HEK293 (cell line): ENCODE measurements at regions not wholly inside any gene's neighbourhood (a gene's known extent, or its start where the extent isn't known, plus 50 kb on each side); places are given as distances from the start of the nearest gene placed in this dataset.

Experiments used
- BCL11A ChIP-seq: fragments of 450-650 bp; formaldehyde crosslinking; IDR thresholded peaks from 2 replicates; pipeline ENCODE4 v1.5.1; 2016; ENCODE audit warnings: low read depth, missing biosample characterization, missing genetic modification characterization
- TF ChIP-seq, protein P1 (sequence below): fragments of 450-650 bp; formaldehyde crosslinking; IDR thresholded peaks from 2 replicates; pipeline ENCODE4 v1.5.1; 2016; ENCODE audit warnings: missing biosample characterization, missing genetic modification characterization

DNA sequence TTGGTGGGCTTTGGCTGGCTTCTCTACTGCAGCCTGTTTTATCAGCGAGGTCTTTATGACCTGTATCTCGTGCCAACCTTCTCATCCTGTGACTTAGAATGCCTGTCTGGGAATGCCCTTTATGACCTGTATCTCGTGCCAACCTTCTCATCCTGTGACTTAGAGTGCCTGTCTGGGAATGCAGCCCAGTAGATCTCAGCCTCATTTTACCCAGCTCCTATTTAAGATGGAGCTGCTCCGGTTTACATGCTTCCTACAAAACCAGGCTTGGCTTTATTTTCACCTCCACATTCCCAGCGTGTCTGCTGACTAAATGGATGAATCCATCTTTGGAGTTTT, 395.3 kb downstream of the PREX1 start:
- TF ChIP-seq, protein P1, sequence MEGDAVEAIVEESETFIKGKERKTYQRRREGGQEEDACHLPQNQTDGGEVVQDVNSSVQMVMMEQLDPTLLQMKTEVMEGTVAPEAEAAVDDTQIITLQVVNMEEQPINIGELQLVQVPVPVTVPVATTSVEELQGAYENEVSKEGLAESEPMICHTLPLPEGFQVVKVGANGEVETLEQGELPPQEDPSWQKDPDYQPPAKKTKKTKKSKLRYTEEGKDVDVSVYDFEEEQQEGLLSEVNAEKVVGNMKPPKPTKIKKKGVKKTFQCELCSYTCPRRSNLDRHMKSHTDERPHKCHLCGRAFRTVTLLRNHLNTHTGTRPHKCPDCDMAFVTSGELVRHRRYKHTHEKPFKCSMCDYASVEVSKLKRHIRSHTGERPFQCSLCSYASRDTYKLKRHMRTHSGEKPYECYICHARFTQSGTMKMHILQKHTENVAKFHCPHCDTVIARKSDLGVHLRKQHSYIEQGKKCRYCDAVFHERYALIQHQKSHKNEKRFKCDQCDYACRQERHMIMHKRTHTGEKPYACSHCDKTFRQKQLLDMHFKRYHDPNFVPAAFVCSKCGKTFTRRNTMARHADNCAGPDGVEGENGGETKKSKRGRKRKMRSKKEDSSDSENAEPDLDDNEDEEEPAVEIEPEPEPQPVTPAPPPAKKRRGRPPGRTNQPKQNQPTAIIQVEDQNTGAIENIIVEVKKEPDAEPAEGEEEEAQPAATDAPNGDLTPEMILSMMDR, result no peak
- no peak for TF ChIP-seq BCL11A
